OCI-M1 (cell line): ENCODE measurements at regions not wholly inside any gene's neighbourhood (a gene's known extent, or its start where the extent isn't known, plus 50 kb on each side); places are given as distances from the start of the nearest gene placed in this dataset.
"Not testable (repeated sequence)": the region's sequence is repeated elsewhere in the genome, so short reads cannot be mapped to it uniquely, and the experiment has no call there.

Experiments used
- DNase-seq: peaks from one replicate; lab custom pipeline; 2025; lab: John Stamatoyannopoulos, UW

GRCh38 chr5:148741766-148742165, 84.6 kb upstream of the ADRB2 start:
- not testable (repeated sequence) for DNase-seq

GRCh38 chr5:148744380-148744779, 82.0 kb upstream of the ADRB2 start:
- DNase-seq, result not testable (repeated sequence)

- DNase-seq, result peak; percentile 89
These were observed 79.4 kb upstream of the ADRB2 start for GRCh38 chr5:148746826-148747535.

- DNase-seq, result peak; percentile 56
These were observed 78.9 kb upstream of the ADRB2 start for GRCh38 chr5:148747536-148747906.

- no peak for DNase-seq
These were observed 77.6 kb upstream of the ADRB2 start for GRCh38 chr5:148748702-148749392.

- no peak for DNase-seq
These were observed 75.8 kb upstream of the ADRB2 start for GRCh38 chr5:148750614-148751013.

GRCh38 chr5:148751025-148751424, 75.4 kb upstream of the ADRB2 start:
- DNase-seq, result no peak

- DNase-seq, result not testable (repeated sequence)
These were observed 74.0 kb upstream of the ADRB2 start for GRCh38 chr5:148752375-148752774.

GRCh38 chr5:148759101-148759500, 67.3 kb upstream of the ADRB2 start:
- no peak for DNase-seq

- DNase-seq, result no peak
These were observed 65.3 kb upstream of the ADRB2 start for GRCh38 chr5:148760945-148761638.

- DNase-seq, result no peak
These were observed 62.4 kb upstream of the ADRB2 start for GRCh38 chr5:148763996-148764395.

- DNase-seq, result no peak
These were observed 61.4 kb upstream of the ADRB2 start for GRCh38 chr5:148765061-148765460.

GRCh38 chr5:148768806-148769415, 57.5 kb upstream of the ADRB2 start:
- no peak for DNase-seq

- DNase-seq, result no peak
These were observed 56.5 kb upstream of the ADRB2 start for GRCh38 chr5:148769941-148770340.

GRCh38 chr5:148774313-148774712, 52.1 kb upstream of the ADRB2 start:
- no peak for DNase-seq

GRCh38 chr5:148776261-148776660, 50.1 kb upstream of the ADRB2 start:
- DNase-seq, result no peak
